NCI-H146 treated with DMSO at 0.1 percent for 48 hours (cell line): ENCODE measurements at regions not wholly inside any gene's neighbourhood (a gene's known extent, or its start where the extent isn't known, plus 50 kb on each side); places are given as distances from the start of the nearest gene placed in this dataset.
"Not testable (repeated sequence)": the region's sequence is repeated elsewhere in the genome, so short reads cannot be mapped to it uniquely, and the experiment has no call there.

Experiments used
- DNase-seq: peaks from one replicate; lab custom pipeline; 2025; ENCODE audit not compliant: unreplicated experiment; lab: John Stamatoyannopoulos, UW

DNA sequence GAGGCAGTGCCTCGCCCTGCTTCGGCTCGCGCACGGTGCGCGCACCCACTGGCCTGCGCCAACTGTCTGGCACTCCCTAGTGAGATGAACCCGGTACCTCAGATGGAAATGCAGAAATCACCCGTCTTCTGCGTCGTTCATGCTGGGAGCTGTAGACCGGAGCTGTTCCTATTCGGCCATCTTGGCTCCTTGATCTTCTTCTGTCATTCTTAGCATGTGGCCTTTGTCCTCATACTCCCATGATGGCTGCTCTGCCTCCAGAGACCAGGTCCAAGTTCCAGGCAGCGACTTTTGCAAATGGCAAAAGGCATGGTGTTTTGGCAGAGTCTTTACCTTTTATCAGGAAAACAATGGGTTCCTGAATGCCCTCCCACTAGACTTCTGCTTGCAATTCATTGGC is 102.6 kb upstream of the SKOR2 start:
- DNase-seq, result not testable (repeated sequence)

DNA sequence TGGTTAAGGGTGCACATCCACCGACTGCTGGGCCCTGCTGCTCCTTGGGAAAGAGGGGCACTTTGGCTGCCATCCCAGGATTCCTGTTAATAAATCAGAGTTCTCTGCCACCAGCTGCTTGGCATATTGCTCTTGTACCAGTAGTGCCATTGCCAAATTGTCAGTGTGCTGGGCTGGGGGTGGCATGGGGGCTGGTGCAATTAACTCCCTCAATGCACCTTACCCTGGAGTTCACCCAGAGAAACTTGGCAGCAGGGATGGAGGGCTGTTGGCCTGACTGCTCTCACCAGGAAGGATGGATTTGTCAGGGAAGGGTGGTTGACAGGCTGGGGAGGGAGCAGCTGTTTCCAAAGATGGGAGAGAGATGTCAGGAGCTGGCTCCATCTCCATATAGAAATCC is 94.6 kb upstream of the SKOR2 start:
- no peak for DNase-seq

DNA sequence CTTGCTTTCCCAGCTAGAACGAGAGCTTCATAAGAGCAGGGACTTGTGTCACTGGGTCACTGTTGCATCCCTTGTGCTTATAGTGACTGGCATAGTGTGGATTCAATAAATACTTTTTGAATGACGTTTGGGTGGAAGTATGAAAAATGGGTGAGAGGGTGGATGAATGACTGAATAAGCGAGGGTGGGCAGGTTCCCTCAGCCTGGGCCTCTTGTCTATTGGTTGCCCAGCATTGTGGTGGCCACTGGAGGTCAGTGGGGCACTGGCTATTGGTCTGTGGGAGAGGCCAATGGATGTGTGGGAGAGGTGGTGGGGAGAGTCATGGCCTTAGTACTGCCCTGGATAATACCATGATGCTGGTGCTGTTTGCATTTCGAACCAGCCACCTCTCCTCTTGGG is 93.8 kb upstream of the SKOR2 start:
- DNase-seq, result no peak

DNA sequence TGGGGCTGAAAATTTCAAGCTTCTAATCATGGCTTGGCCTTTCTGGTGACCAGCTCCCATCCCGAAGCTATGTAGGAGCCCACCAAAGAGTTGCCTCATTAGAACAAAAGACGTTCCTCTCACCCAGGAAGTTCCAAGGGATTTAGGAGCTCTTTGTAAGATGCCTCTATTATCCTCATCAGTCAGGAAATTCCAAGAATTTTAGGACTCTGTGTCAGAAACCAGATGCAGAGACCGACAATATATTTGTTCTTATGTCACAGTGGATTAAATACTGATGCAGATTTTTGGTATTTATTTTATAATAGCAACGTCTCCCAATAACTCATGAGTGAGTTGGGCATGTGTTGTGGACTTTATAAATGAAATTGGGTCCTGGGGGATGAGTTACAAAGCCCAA is 91.8 kb upstream of the SKOR2 start:
- no peak for DNase-seq

DNA sequence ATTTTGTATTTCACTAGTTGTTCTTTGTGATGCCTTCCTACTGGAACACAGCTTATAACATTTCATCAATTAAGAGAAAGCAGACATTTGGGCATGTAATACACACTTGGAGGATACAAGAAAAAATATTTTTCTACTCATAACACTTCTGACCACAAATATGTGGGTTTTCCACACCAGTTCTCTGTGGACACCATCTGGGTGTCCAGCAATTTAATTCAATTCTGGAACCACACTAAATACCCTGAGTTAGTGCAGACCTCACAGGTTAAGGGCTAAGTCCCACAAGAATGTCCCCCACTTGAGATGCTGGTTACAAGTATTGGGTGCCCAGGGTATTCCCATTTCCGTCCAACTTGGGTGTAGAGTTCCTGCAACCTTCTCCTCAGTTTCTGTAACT is 91.1 kb upstream of the SKOR2 start:
- no peak for DNase-seq

DNA sequence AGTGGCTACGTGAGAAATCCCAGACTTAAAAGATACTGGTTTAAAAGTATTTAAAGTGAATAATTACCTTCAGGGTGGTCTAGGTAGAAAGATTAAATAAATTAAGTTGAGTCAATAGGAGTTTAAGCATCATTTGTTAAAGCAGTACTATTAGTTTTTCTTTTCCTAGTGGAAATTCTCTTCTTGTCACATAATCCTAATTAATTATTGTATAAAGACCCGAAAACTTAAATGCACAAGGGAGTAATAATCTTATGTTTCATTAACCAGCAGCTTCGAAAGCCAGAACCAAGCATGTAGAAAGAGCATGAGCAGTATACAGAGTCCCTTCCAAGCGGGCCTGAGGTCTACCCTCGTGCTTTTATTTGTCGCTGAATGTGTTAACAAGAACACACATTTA is 90.2 kb upstream of the SKOR2 start:
- DNase-seq, result no peak

DNA sequence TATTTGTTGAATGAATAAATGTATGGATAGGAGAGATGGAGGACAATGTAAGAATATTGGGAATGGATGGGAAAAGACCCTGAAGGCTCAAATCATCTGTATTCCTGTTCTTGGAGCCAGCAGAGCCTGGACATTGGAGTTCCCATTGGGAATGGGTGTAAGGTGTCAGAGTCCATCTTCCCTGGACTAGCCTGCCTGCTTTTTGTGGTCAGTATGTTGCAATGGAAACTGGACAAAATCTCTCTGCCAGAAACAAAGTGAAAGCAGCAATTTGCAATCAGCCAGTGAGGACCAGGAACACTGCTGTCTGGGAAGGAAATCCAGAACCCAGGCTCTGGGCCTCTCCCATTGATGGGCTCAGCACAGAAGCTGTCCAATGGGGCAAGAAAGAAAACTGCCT is 83.5 kb upstream of the SKOR2 start:
- no peak for DNase-seq

DNA sequence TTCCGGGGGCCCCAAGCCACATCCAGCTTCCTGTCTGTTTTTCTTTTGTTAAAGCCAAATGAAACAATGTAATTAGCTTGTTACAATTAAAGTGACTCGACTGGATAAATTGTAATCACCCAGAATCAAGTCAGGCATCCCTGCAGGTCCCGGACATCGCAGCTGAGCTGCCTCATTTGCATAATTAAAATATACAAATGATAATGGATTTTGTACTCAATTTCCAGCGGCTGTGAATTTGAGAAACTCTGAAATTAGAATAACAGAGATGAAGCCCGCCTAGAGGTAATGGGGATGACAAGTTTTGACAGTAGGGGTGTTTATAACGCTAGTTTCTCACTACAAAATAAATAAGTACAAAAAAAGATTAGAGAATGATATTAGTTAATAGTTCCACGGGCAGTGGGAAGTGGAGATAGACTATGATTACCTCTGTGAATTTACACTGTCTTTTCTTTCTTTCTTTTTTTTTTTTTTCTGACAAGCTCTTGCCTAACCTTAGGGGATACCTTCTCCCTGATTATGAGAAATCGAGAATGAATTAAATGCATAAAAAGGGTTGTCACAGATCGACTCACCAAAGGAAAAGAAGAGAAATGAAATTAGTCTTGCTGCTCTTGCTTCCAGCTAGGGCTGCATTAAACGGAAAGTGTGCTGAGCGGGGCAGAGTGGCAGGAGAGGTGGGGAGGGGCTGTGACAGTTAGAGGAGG is 82.6 kb upstream of the SKOR2 start:
- no peak for DNase-seq

DNA sequence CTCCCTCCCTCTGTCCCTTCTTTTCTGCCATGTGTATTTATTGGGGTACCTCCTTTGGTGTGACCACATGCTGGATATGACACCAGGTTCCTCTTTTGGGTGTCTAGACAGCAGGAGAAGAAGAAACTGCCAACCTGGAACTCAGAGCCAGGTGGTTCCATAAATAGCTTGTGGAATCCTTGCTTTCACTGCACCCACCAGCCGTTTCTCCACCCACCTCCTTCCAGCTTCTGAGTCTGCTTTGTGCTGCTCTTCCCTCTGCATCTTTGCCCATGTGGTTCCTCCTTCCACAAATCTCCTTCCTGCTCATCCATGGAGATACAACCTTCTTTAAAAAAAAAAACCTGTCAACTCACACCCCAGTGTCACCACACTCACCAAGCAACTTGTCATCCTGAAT is 80.2 kb upstream of the SKOR2 start:
- no peak for DNase-seq

DNA sequence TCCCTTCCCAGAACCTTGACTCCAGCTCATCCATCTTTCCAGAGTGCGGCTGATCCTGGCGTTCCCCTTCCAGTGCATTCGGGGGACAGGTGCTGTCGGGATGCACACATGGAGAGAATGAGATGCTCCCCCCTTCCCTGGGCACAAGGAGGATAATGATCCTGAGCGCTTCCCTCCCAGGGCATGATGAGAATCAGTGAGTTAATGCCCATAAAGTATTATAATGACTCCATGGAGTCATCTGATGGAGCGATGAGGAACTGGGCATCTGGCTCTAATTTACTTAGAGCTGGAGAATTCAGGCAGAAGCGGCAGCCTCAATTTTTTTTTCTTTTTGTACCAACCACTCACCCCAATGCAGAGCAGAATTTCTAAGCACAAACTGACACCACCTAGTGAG is 79.6 kb upstream of the SKOR2 start:
- DNase-seq, result no peak

DNA sequence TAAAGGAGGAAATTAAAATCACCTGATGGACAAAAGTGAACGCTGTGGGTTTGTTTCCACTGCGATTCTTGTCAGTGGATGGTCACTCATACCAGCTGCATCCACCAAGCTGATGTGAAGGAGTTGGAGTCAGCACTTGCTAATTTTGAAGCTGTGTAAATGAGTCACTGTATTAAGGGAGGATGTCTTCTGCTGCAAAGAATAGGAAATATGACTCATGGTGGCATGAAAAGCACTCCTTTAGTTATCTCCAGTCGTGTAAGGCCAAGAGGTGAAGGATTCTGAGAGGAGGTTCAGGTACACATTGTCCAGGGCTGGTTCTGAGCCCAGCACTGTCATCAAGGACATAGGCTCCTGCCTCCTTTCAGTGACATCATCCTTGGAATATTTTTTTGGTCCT is 71.7 kb upstream of the SKOR2 start:
- no peak for DNase-seq

DNA sequence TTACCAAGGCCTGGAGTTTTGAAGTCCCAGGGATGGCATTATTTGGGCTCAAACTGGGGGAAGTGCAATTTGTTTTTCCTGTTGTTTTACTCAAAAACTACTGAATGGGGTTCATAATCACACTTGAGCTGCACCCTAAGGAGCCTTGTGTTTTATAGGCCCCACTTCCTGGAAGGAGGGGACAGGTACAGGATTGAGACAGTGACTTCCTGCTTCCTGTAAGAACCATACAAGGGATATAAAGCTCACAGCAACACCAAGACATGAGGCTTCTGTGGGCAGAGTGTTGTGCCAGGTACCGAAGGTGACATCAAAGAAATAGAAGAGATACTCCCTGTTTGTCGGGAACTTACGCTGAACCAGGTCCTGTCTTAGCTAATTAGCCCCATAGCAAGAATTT is 70.4 kb upstream of the SKOR2 start:
- DNase-seq, result no peak

DNA sequence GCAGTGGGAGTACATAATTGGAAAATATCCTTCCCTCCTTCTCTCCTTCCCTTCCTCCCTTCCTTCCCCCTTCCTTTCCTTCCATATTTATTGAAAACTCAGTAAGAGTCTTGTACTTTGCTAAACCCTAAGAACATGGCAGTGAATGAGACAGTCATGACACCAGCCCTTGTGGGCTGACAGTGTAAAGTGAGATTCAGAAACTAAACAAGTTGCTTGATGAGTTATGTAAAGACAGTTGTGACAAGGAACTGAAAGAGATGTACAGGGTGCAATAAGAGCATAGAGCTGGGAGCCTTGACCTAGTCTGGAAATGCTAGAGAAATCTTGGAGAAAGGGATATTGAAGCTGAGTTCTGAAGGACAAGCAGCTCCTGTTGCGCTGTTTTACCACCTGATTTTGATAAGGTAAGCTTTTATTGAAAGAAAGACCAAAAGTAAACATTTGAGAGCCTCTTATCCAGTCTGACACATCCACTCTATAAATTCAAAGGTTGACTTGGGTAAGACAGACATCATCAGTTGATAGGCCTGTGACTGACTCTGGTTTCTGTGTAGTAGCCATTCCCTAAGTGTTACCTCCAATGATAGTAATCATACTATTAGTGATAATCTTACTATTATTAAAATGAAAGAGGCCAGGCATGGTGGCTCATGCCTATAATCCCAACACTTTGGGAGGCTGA is 66.5 kb upstream of the SKOR2 start:
- DNase-seq, result no peak

DNA sequence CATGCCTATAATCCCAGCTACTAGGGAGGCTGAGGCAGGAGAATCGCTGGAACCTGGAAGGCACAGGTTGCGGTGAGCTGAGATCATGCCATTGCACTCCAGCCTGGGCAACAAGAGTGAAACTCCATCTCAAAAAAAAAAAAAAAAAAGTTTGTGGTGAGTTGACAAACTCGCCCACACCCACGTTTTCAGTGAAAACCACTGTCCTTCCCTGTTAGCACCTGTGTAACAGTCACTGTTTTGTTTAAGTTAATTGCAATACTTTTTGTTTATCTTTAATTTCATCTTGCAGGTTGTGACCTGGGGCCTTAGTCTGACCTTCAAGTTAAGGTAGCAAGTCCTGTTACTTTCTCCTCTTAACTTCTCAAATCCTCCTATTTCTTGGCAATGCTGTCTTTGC is 65.5 kb upstream of the SKOR2 start:
- DNase-seq, result no peak

DNA sequence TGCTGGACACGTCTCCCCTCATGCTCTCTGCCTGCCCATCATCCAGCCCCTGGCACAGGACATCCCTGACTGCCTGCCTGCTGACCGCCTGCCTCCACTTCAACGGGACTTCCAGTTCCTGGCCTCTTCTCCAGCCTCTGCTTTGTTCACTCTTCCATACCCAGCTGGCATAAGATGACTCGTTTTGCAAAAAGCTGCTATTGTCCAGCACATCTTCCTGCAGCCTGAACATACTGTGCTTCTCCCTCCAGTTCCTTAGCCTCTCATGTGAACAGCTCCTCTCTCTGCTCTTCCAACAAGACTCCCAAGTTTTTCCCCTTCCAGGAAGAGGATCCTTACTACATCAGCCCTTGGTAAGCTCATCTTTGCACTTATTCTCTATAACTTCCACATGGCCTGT is 62.4 kb upstream of the SKOR2 start:
- no peak for DNase-seq

DNA sequence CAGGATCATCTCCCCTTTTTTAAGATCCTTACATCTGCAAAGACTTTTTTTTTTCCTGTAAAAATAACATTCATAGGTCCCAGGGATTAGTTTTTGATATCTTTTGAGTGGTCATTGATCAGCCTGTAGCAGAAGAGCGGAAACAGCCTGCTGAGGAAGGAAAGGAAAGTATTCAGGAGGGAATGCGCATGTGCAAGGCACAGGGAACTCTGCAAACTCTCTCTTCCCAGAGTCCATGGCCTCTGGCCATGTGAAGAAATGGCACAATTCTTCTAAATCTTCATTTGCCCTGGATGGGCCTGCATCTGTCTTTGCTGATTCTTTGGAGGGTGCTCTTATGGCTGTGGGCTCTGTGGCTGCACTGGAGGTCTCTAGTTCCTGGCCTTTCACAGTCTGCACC is 60.1 kb upstream of the SKOR2 start:
- DNase-seq, result no peak
